Esophagus muscularis mucosa (tissue), 4 donors: ENCODE measurements at regions not wholly inside any gene's neighbourhood (a gene's known extent, or its start where the extent isn't known, plus 50 kb on each side); places are given as distances from the start of the nearest gene placed in this dataset.

Source experiments
- EP300 ChIP-seq: sonication (generic); formaldehyde crosslinking; IDR thresholded peaks from one replicate; pipeline ENCODE4 v1.6.1; 2017; ENCODE audit warnings: antibody characterized with exemption
- POLR2A ChIP-seq: fragments of 450-650 bp; IDR thresholded peaks from one replicate; pipeline ENCODE4 v1.6.1; 2017; ENCODE audit warnings: antibody characterized with exemption, moderate library complexity, mild to moderate bottlenecking, low read depth
- TF ChIP-seq, protein P1 (sequence below), 3 experiments: fragments of 200-600 bp in 2 of 3; fragments of 450-650 bp in 1 of 3; sonication (generic) in 2 of 3; IDR thresholded peaks; one replicate each; pipeline ENCODE4 v1.5.1; 2017 to 2019; ENCODE audit warnings: antibody characterized with exemption in 3 of 3, mild to moderate bottlenecking in 2 of 3, moderate library complexity in 1 of 3

DNA sequence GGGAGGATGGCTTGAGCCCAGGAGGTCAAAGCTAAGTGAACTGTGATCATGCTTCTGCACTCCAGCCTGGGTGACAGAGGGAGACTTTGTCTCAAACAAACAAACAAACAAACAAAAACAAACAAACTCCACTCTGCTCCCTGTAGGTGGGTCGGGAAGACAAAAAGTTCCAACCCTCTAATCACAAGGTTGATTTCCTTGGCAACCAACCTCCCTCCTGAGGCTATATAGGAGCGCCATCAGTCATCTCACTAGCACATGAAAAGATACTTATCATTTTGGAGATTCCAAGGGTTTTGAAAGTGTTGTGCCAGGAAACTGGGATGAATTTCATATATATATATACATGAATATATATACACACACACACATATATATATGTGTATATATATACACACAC is 160.5 kb downstream of the TUSC1 start:
- TF ChIP-seq, protein P1, sequence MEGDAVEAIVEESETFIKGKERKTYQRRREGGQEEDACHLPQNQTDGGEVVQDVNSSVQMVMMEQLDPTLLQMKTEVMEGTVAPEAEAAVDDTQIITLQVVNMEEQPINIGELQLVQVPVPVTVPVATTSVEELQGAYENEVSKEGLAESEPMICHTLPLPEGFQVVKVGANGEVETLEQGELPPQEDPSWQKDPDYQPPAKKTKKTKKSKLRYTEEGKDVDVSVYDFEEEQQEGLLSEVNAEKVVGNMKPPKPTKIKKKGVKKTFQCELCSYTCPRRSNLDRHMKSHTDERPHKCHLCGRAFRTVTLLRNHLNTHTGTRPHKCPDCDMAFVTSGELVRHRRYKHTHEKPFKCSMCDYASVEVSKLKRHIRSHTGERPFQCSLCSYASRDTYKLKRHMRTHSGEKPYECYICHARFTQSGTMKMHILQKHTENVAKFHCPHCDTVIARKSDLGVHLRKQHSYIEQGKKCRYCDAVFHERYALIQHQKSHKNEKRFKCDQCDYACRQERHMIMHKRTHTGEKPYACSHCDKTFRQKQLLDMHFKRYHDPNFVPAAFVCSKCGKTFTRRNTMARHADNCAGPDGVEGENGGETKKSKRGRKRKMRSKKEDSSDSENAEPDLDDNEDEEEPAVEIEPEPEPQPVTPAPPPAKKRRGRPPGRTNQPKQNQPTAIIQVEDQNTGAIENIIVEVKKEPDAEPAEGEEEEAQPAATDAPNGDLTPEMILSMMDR (IDR thresholded peaks at IDR 0.05) = no peak
- no peak for TF ChIP-seq POLR2A
- TF ChIP-seq EP300 = no peak
